ENCODE measurements at regions not wholly inside any gene's neighbourhood (a gene's known extent, or its start where the extent isn't known, plus 50 kb on each side); places are given as distances from the start of the nearest gene placed in this dataset.

DNA sequence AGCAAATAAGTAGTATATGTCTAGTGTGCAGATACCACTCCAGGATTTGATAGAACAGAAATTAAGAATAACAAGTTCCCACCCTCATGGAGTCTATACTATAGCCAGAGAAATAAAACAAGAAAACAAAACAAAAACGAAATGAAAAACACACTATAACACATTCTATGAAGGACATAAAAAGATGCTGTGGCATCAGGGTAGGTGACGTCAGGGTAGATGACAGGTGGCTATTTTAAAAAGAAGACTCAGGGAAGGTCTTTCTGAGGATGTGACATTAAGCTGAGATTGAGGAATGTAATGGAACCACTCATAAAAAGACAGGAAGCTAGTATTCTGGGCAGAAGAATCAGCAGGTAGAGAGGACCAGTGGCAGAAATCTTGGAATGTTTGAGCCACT, 469.6 kb downstream of the RAP2B start:
- no peak overlapping the region for H3K4me2 ChIP-seq (ENCODE audit: insufficient read depth, low read length)
- TF ChIP-seq, protein P1, sequence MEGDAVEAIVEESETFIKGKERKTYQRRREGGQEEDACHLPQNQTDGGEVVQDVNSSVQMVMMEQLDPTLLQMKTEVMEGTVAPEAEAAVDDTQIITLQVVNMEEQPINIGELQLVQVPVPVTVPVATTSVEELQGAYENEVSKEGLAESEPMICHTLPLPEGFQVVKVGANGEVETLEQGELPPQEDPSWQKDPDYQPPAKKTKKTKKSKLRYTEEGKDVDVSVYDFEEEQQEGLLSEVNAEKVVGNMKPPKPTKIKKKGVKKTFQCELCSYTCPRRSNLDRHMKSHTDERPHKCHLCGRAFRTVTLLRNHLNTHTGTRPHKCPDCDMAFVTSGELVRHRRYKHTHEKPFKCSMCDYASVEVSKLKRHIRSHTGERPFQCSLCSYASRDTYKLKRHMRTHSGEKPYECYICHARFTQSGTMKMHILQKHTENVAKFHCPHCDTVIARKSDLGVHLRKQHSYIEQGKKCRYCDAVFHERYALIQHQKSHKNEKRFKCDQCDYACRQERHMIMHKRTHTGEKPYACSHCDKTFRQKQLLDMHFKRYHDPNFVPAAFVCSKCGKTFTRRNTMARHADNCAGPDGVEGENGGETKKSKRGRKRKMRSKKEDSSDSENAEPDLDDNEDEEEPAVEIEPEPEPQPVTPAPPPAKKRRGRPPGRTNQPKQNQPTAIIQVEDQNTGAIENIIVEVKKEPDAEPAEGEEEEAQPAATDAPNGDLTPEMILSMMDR (IDR thresholded peaks at IDR 0.05; ENCODE audit: borderline replicate concordance, extremely low read depth, low read length, poor library complexity, severe bottlenecking), result no peak
- no peak for TF ChIP-seq EZH2 (IDR thresholded peaks at IDR 0.05; ENCODE audit: borderline replicate concordance, low read depth, low read length, severe bottlenecking)
- no peaks in the 10 kb centered on the region for H3K4me1 ChIP-seq (ENCODE audit: insufficient read depth, low read length)

DNA sequence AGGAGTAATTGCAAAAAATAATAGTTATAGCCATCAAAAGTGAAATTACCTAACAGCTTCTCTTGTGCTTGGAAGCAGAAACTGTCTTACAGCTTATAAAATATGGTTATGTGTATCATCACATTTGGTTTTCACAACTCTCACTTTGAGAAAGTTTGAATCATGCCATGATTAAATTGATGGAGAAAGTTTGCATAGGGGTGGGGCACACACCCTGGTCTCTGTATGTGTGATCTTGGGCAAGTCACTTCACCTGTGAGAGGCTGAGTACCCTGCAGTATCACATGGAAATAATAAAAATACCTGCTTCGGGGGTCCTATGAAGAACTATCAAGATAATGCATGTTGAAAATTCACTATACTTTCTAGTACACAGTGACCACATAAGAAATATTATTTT, 471.4 kb downstream of the RAP2B start:
- TF ChIP-seq EZH2 (IDR thresholded peaks at IDR 0.05; ENCODE audit: borderline replicate concordance, low read depth, low read length, severe bottlenecking), result no peak
- TF ChIP-seq, protein P1 (IDR thresholded peaks at IDR 0.05; ENCODE audit: borderline replicate concordance, extremely low read depth, low read length, poor library complexity, severe bottlenecking), result no peak
- ATAC-seq (ENCODE audit: insufficient read depth, low read depth), result no peak
- Histone ChIP-seq H3K4me2 (ENCODE audit: insufficient read depth, low read length) (no peak overlapping the region), H3K27me3 (ENCODE audit: insufficient read depth, low read length, poor library complexity) (no peaks in the 10 kb centered on the region), H3K27ac (ENCODE audit: low read length) (no peak overlapping the region), H3K9me3 (ENCODE audit: insufficient read depth, low read length, severe bottlenecking) (no peaks in the 10 kb centered on the region), H3K4me3 (ENCODE audit: low read depth in 1 of 2, low read length in 2 of 2) (no peak overlapping the region), H3K79me2 (ENCODE audit: insufficient read depth, low read length) (no peaks in the 10 kb centered on the region), H4K20me1 (ENCODE audit: insufficient read depth, low read length) (no peaks in the 10 kb centered on the region), H3K36me3 (ENCODE audit: insufficient read depth, low read length) (no peaks in the 10 kb centered on the region), H2AFZ (ENCODE audit: low read depth, low read length) (no peak overlapping the region), H3K4me1 (ENCODE audit: insufficient read depth, low read length) (no peaks in the 10 kb centered on the region), H3K9ac (ENCODE audit: low read depth, low read length) (no peak overlapping the region)
- no peak for DNase-seq

More for the DNA sequence above, 469.6 kb downstream of the RAP2B start:
- Histone ChIP-seq H3K9ac (ENCODE audit: low read depth, low read length) (no peak overlapping the region), H3K27ac (ENCODE audit: low read length) (no peak overlapping the region), H2AFZ (ENCODE audit: low read depth, low read length) (no peak overlapping the region), H4K20me1 (ENCODE audit: insufficient read depth, low read length) (no peaks in the 10 kb centered on the region), H3K27me3 (ENCODE audit: insufficient read depth, low read length, poor library complexity) (no peaks in the 10 kb centered on the region), H3K79me2 (ENCODE audit: insufficient read depth, low read length) (no peaks in the 10 kb centered on the region), H3K36me3 (ENCODE audit: insufficient read depth, low read length) (no peaks in the 10 kb centered on the region), H3K9me3 (ENCODE audit: insufficient read depth, low read length, severe bottlenecking) (no peaks in the 10 kb centered on the region), H3K4me3 (ENCODE audit: low read depth in 1 of 2, low read length in 2 of 2) (no peak overlapping the region)
- DNase-seq (no peak), ATAC-seq (ENCODE audit: insufficient read depth, low read depth) (no peak)

DNA sequence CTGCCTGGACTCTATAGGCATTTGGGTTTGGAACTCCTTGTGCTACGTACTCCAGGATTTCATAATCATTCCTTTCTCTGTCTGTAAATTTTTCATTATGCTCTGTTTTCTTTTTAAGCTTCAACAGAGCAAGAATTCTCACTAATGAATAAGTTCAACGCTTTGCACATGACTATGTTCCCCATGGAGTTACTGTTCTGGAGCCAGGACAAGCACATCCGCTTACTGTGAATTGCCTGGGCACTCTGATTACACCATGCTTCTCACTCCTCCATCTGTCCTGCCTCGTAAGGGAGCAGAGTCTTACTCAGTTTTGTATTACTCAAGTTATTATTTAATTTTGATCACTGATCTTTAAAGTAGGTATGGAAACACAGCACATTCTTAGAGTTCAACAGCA, 472.7 kb downstream of the RAP2B start:
- no peak overlapping the region for H3K4me2 ChIP-seq (ENCODE audit: insufficient read depth, low read length)
- H4K20me1 ChIP-seq (ENCODE audit: insufficient read depth, low read length), result no peaks in the 10 kb centered on the region
- H2AFZ ChIP-seq (ENCODE audit: low read depth, low read length), result no peak overlapping the region
- H3K27ac ChIP-seq (ENCODE audit: low read length), result no peak overlapping the region
- no peak overlapping the region for H3K4me3 ChIP-seq (ENCODE audit: low read depth in 1 of 2, low read length in 2 of 2)
- no peak for TF ChIP-seq EZH2 (IDR thresholded peaks at IDR 0.05; ENCODE audit: borderline replicate concordance, low read depth, low read length, severe bottlenecking)
- TF ChIP-seq, protein P1 (IDR thresholded peaks at IDR 0.05; ENCODE audit: borderline replicate concordance, extremely low read depth, low read length, poor library complexity, severe bottlenecking), result no peak
- no peak for DNase-seq
- no peak overlapping the region for H3K9ac ChIP-seq (ENCODE audit: low read depth, low read length)
- H3K4me1 ChIP-seq (ENCODE audit: insufficient read depth, low read length), result no peaks in the 10 kb centered on the region
- no peaks in the 10 kb centered on the region for H3K27me3 ChIP-seq (ENCODE audit: insufficient read depth, low read length, poor library complexity)
- ATAC-seq (ENCODE audit: insufficient read depth, low read depth), result no peak
- no peaks in the 10 kb centered on the region for H3K9me3 ChIP-seq (ENCODE audit: insufficient read depth, low read length, severe bottlenecking)
- H3K36me3 ChIP-seq (ENCODE audit: insufficient read depth, low read length), result no peaks in the 10 kb centered on the region
- no peaks in the 10 kb centered on the region for H3K79me2 ChIP-seq (ENCODE audit: insufficient read depth, low read length)

DNA sequence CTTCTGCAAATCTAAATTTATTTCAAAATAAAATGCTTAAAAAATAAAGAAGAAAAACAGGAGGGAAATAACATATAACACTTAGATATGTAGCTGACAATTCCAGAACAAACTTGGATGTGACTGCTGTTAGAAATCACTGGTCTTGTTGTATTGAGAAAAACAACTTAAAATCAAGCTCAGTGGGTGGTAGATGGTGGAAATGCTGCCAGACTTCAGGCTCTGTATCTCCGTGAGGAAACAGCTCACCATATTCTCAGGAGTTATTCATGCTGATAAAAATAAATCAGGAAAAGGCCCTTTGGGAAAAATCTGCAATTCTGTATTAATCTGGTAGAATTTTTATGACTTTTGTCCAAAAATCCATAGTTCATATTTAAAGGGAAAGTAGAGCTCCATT, 477.6 kb downstream of the RAP2B start:
- DNase-seq (no peak), ATAC-seq (ENCODE audit: insufficient read depth, low read depth) (no peak)
- Histone ChIP-seq H3K27ac (ENCODE audit: low read length) (no peak overlapping the region), H3K79me2 (ENCODE audit: insufficient read depth, low read length) (no peaks in the 10 kb centered on the region), H3K4me3 (ENCODE audit: low read depth in 1 of 2, low read length in 2 of 2) (no peak overlapping the region), H3K27me3 (ENCODE audit: insufficient read depth, low read length, poor library complexity) (no peaks in the 10 kb centered on the region), H3K4me1 (ENCODE audit: insufficient read depth, low read length) (no peaks in the 10 kb centered on the region), H2AFZ (ENCODE audit: low read depth, low read length) (no peak overlapping the region), H4K20me1 (ENCODE audit: insufficient read depth, low read length) (no peaks in the 10 kb centered on the region), H3K36me3 (ENCODE audit: insufficient read depth, low read length) (no peaks in the 10 kb centered on the region), H3K4me2 (ENCODE audit: insufficient read depth, low read length) (no peak overlapping the region), H3K9ac (ENCODE audit: low read depth, low read length) (no peak overlapping the region), H3K9me3 (ENCODE audit: insufficient read depth, low read length, severe bottlenecking) (no peaks in the 10 kb centered on the region)
- TF ChIP-seq, protein P1 (IDR thresholded peaks at IDR 0.05; ENCODE audit: borderline replicate concordance, extremely low read depth, low read length, poor library complexity, severe bottlenecking), result no peak
- no peak for TF ChIP-seq EZH2 (IDR thresholded peaks at IDR 0.05; ENCODE audit: borderline replicate concordance, low read depth, low read length, severe bottlenecking)
